ENCODE measurements at regions not wholly inside any gene's neighbourhood (a gene's known extent, or its start where the extent isn't known, plus 50 kb on each side); places are given as distances from the start of the nearest gene placed in this dataset.

GRCh38 chr6:9717568-9717967 is 697.3 kb downstream of the TFAP2A start:
- 65 to 70% (median 68%) methylated on average over 3 of the region's 3 CpGs for WGBS, 3 donors
- Histone ChIP-seq H3K4me1 (ENCODE audit: control insufficient read depth in 3 of 3, insufficient read depth in 2 of 3, low read depth in 1 of 3, low read length in 2 of 3) (no peaks in the 10 kb centered on the region), H3K27ac (ENCODE audit: low read depth in 1 of 3, low read length in 2 of 3) (no peak overlapping the region), H3K36me3 (ENCODE audit: control insufficient read depth in 3 of 3, insufficient read depth in 2 of 3, low read depth in 1 of 3, low read length in 3 of 3) (no peaks in the 10 kb centered on the region), H3K27me3 (ENCODE audit: control insufficient read depth in 3 of 3, insufficient read depth in 3 of 3, low read length in 3 of 3) (no peaks in the 10 kb centered on the region), H3K4me3 (ENCODE audit: low read depth in 1 of 3, low read length in 3 of 3) (no peak overlapping the region), H3K9me3 (ENCODE audit: control insufficient read depth in 2 of 2, insufficient read depth in 1 of 2, low read depth in 1 of 2, low read length in 1 of 2) (no peaks in the 10 kb centered on the region)
- FAIRE-seq (no peak), DNase-seq (no peak)

- WGBS, 3 donors: 79 to 89% (median 84%) methylated on average over 1 of the region's 1 CpG
- no peaks in the 10 kb centered on the region for H3K27me3 ChIP-seq (ENCODE audit: control insufficient read depth in 3 of 3, insufficient read depth in 3 of 3, low read length in 3 of 3)
- no peaks in the 10 kb centered on the region for H3K9me3 ChIP-seq (ENCODE audit: control insufficient read depth in 2 of 2, insufficient read depth in 1 of 2, low read depth in 1 of 2, low read length in 1 of 2)
- DNase-seq (no peak), FAIRE-seq (no peak)
- H3K4me3 ChIP-seq (ENCODE audit: low read depth in 1 of 3, low read length in 3 of 3): no peak overlapping the region
- no peaks in the 10 kb centered on the region for H3K4me1 ChIP-seq (ENCODE audit: control insufficient read depth in 3 of 3, insufficient read depth in 2 of 3, low read depth in 1 of 3, low read length in 2 of 3)
- H3K27ac ChIP-seq (ENCODE audit: low read depth in 1 of 3, low read length in 2 of 3): no peak overlapping the region
- H3K36me3 ChIP-seq (ENCODE audit: control insufficient read depth in 3 of 3, insufficient read depth in 2 of 3, low read depth in 1 of 3, low read length in 3 of 3): no peaks in the 10 kb centered on the region
Measured at GRCh38 chr6:9711365-9711764, 703.5 kb downstream of the TFAP2A start.

GRCh38 chr6:9710574-9710973 is 704.3 kb downstream of the TFAP2A start:
- no peak for DNase-seq
- Histone ChIP-seq H3K27ac (ENCODE audit: low read depth in 1 of 3, low read length in 2 of 3) (no peak overlapping the region), H3K36me3 (ENCODE audit: control insufficient read depth in 3 of 3, insufficient read depth in 2 of 3, low read depth in 1 of 3, low read length in 3 of 3) (no peaks in the 10 kb centered on the region), H3K27me3 (ENCODE audit: control insufficient read depth in 3 of 3, insufficient read depth in 3 of 3, low read length in 3 of 3) (no peaks in the 10 kb centered on the region), H3K4me3 (ENCODE audit: low read depth in 1 of 3, low read length in 3 of 3) (no peak overlapping the region), H3K4me1 (ENCODE audit: control insufficient read depth in 3 of 3, insufficient read depth in 2 of 3, low read depth in 1 of 3, low read length in 2 of 3) (no peaks in the 10 kb centered on the region), H3K9me3 (ENCODE audit: control insufficient read depth in 2 of 2, insufficient read depth in 1 of 2, low read depth in 1 of 2, low read length in 1 of 2) (no peaks in the 10 kb centered on the region)
- no peak for FAIRE-seq
- WGBS, 3 donors: 62 to 73% (median 72%) methylated on average over 2 of the region's 2 CpGs

GRCh38 chr6:9708600-9708999 is 706.3 kb downstream of the TFAP2A start:
- Histone ChIP-seq H3K9me3 (ENCODE audit: control insufficient read depth in 2 of 2, insufficient read depth in 1 of 2, low read depth in 1 of 2, low read length in 1 of 2) (no peaks in the 10 kb centered on the region), H3K4me1 (ENCODE audit: control insufficient read depth in 3 of 3, insufficient read depth in 2 of 3, low read depth in 1 of 3, low read length in 2 of 3) (no peaks in the 10 kb centered on the region), H3K4me3 (ENCODE audit: low read depth in 1 of 3, low read length in 3 of 3) (no peak overlapping the region), H3K36me3 (ENCODE audit: control insufficient read depth in 3 of 3, insufficient read depth in 2 of 3, low read depth in 1 of 3, low read length in 3 of 3) (no peaks in the 10 kb centered on the region), H3K27ac (ENCODE audit: low read depth in 1 of 3, low read length in 2 of 3) (no peak overlapping the region), H3K27me3 (ENCODE audit: control insufficient read depth in 3 of 3, insufficient read depth in 3 of 3, low read length in 3 of 3) (no peaks in the 10 kb centered on the region)
- FAIRE-seq (no peak), DNase-seq (no peak)
- 56 to 68% (median 61%) methylated on average over 2 of the region's 2 CpGs for WGBS, 3 donors

DNA sequence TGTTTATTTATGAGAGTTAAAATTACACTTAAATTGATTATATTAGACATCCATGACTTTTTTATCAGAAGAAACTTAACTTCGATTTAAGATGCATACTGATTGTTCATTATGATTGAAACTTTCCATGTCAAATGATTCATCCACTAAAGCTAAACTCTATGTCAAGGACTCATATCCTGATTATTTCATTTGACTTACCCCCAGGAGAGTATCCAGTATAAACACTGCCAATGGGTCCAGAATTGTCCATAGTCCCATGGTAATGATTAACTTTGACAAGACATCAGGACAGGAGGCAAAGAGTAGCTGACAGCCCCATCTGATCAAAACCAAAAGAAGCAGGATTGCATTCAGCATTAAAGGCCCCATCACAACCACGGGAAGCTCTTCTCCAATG is 709.9 kb downstream of the TFAP2A start:
- WGBS, 3 donors: 68 to 73% (median 71%) methylated on average over 2 of the region's 2 CpGs
- Histone ChIP-seq H3K27ac (ENCODE audit: low read depth in 1 of 3, low read length in 2 of 3) (no peak overlapping the region), H3K4me1 (ENCODE audit: control insufficient read depth in 3 of 3, insufficient read depth in 2 of 3, low read depth in 1 of 3, low read length in 2 of 3) (no peaks in the 10 kb centered on the region), H3K36me3 (ENCODE audit: control insufficient read depth in 3 of 3, insufficient read depth in 2 of 3, low read depth in 1 of 3, low read length in 3 of 3) (no peaks in the 10 kb centered on the region), H3K27me3 (ENCODE audit: control insufficient read depth in 3 of 3, insufficient read depth in 3 of 3, low read length in 3 of 3) (no peaks in the 10 kb centered on the region), H3K9me3 (ENCODE audit: control insufficient read depth in 2 of 2, insufficient read depth in 1 of 2, low read depth in 1 of 2, low read length in 1 of 2) (peaks cover 0 to 1% of the 10 kb centered on the region in 2 donors), H3K4me3 (ENCODE audit: low read depth in 1 of 3, low read length in 3 of 3) (no peak overlapping the region)
- FAIRE-seq: no peak
- no peak for DNase-seq

GRCh38 chr6:9702914-9703313 is 712.0 kb downstream of the TFAP2A start:
- H3K27me3 ChIP-seq (ENCODE audit: control insufficient read depth in 3 of 3, insufficient read depth in 3 of 3, low read length in 3 of 3): no peaks in the 10 kb centered on the region
- H3K27ac ChIP-seq (ENCODE audit: low read depth in 1 of 3, low read length in 2 of 3): no peak overlapping the region
- DNase-seq (no peak), FAIRE-seq (no peak)
- H3K9me3 ChIP-seq (ENCODE audit: control insufficient read depth in 2 of 2, insufficient read depth in 1 of 2, low read depth in 1 of 2, low read length in 1 of 2): peaks cover 0 to 1% of the 10 kb centered on the region in 2 donors
- WGBS, 3 donors: 59 to 86% (median 63%) methylated on average over 1 of the region's 1 CpG
- no peaks in the 10 kb centered on the region for H3K36me3 ChIP-seq (ENCODE audit: control insufficient read depth in 3 of 3, insufficient read depth in 2 of 3, low read depth in 1 of 3, low read length in 3 of 3)
- H3K4me1 ChIP-seq (ENCODE audit: control insufficient read depth in 3 of 3, insufficient read depth in 2 of 3, low read depth in 1 of 3, low read length in 2 of 3): no peaks in the 10 kb centered on the region
- H3K4me3 ChIP-seq (ENCODE audit: low read depth in 1 of 3, low read length in 3 of 3): no peak overlapping the region

DNA sequence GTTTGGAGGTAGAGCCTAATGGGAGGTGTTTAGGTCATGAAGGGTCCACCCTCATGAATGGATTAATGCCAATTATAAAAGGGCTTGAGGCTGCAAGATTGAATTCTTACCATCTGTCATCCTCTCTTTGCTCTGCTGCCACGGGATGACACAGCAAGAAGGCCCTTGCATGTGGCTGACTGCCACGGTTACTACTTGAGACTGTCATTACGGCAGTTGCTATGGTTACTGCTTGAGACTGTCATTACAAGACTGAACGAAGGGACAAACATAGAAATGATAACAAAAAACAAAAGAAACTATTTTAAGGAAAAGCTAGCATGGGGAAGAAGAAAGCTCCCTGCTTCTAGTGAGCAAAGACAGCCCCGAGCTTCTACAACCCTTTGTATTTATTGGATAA is 715.0 kb downstream of the TFAP2A start:
- H3K27me3 ChIP-seq (ENCODE audit: control insufficient read depth in 3 of 3, insufficient read depth in 3 of 3, low read length in 3 of 3): no peaks in the 10 kb centered on the region
- H3K4me3 ChIP-seq (ENCODE audit: low read depth in 1 of 3, low read length in 3 of 3): no peak overlapping the region
- WGBS, 3 donors: 52 to 63% (median 55%) methylated on average over 5 of the region's 5 CpGs
- H3K9me3 ChIP-seq (ENCODE audit: control insufficient read depth in 2 of 2, insufficient read depth in 1 of 2, low read depth in 1 of 2, low read length in 1 of 2): peaks cover 0 to 1% of the 10 kb centered on the region in 2 donors
- H3K27ac ChIP-seq (ENCODE audit: low read depth in 1 of 3, low read length in 2 of 3): no peak overlapping the region
- H3K36me3 ChIP-seq (ENCODE audit: control insufficient read depth in 3 of 3, insufficient read depth in 2 of 3, low read depth in 1 of 3, low read length in 3 of 3): no peaks in the 10 kb centered on the region
- no peak for FAIRE-seq
- no peaks in the 10 kb centered on the region for H3K4me1 ChIP-seq (ENCODE audit: control insufficient read depth in 3 of 3, insufficient read depth in 2 of 3, low read depth in 1 of 3, low read length in 2 of 3)
- DNase-seq: no peak

GRCh38 chr6:9697263-9697931 is 717.5 kb downstream of the TFAP2A start:
- Histone ChIP-seq H3K27ac (ENCODE audit: low read depth in 1 of 3, low read length in 2 of 3) (no peak overlapping the region), H3K27me3 (ENCODE audit: control insufficient read depth in 3 of 3, insufficient read depth in 3 of 3, low read length in 3 of 3) (no peaks in the 10 kb centered on the region), H3K36me3 (ENCODE audit: control insufficient read depth in 3 of 3, insufficient read depth in 2 of 3, low read depth in 1 of 3, low read length in 3 of 3) (no peaks in the 10 kb centered on the region), H3K4me3 (ENCODE audit: low read depth in 1 of 3, low read length in 3 of 3) (no peak overlapping the region), H3K9me3 (ENCODE audit: control insufficient read depth in 2 of 2, insufficient read depth in 1 of 2, low read depth in 1 of 2, low read length in 1 of 2) (peaks cover 0 to under 1% of the 10 kb centered on the region in 2 donors), H3K4me1 (ENCODE audit: control insufficient read depth in 3 of 3, insufficient read depth in 2 of 3, low read depth in 1 of 3, low read length in 2 of 3) (no peaks in the 10 kb centered on the region)
- DNase-seq (no peak), FAIRE-seq (no peak)
- 42 to 63% (median 54%) methylated on average over 7 of the region's 7 CpGs for WGBS, 3 donors

GRCh38 chr6:9690388-9690787 is 724.5 kb downstream of the TFAP2A start:
- FAIRE-seq (no peak), DNase-seq (no peak)
- Histone ChIP-seq H3K4me1 (ENCODE audit: control insufficient read depth in 3 of 3, insufficient read depth in 2 of 3, low read depth in 1 of 3, low read length in 2 of 3) (no peaks in the 10 kb centered on the region), H3K27ac (ENCODE audit: low read depth in 1 of 3, low read length in 2 of 3) (no peak overlapping the region), H3K27me3 (ENCODE audit: control insufficient read depth in 3 of 3, insufficient read depth in 3 of 3, low read length in 3 of 3) (no peaks in the 10 kb centered on the region), H3K36me3 (ENCODE audit: control insufficient read depth in 3 of 3, insufficient read depth in 2 of 3, low read depth in 1 of 3, low read length in 3 of 3) (no peaks in the 10 kb centered on the region), H3K9me3 (ENCODE audit: control insufficient read depth in 2 of 2, insufficient read depth in 1 of 2, low read depth in 1 of 2, low read length in 1 of 2) (no peaks in the 10 kb centered on the region), H3K4me3 (ENCODE audit: low read depth in 1 of 3, low read length in 3 of 3) (no peak overlapping the region)

Measured in small intestine (tissue), 7 donors.